BLaER1 (cell line): ENCODE measurements at regions not wholly inside any gene's neighbourhood (a gene's known extent, or its start where the extent isn't known, plus 50 kb on each side); places are given as distances from the start of the nearest gene placed in this dataset.
A peak's percentile ranks its signal among the peaks of the same experiment; 100 is the strongest.
"Not testable (repeated sequence)": the region's sequence is repeated elsewhere in the genome, so short reads cannot be mapped to it uniquely, and the experiment has no call there.

Experiments used
- H3K27ac ChIP-seq: shearing (Covaris generic); formaldehyde crosslinking; 2 replicates; pipeline ENCODE4 v1.8.1; 2022
- H3K27me3 ChIP-seq: shearing (Covaris generic); formaldehyde crosslinking; 2 replicates; pipeline ENCODE4 v1.8.1; 2022
- H3K36me3 ChIP-seq: shearing (Covaris generic); formaldehyde crosslinking; 2 replicates; pipeline ENCODE4 v1.8.1; 2022
- H3K4me1 ChIP-seq: shearing (Covaris generic); formaldehyde crosslinking; 2 replicates; pipeline ENCODE4 v1.8.1; 2022
- H3K4me2 ChIP-seq: shearing (Covaris generic); formaldehyde crosslinking; 2 replicates; pipeline ENCODE4 v1.8.1; 2022
- H3K4me3 ChIP-seq: shearing (Covaris generic); formaldehyde crosslinking; 2 replicates; pipeline ENCODE4 v1.8.1; 2022
- H3K9ac ChIP-seq: shearing (Covaris generic); formaldehyde crosslinking; 2 replicates; pipeline ENCODE4 v1.8.1; 2022
- H3K9me3 ChIP-seq: shearing (Covaris generic); formaldehyde crosslinking; 2 replicates; pipeline ENCODE4 v1.8.1; 2022
- H4K20me1 ChIP-seq: shearing (Covaris generic); formaldehyde crosslinking; 2 replicates; pipeline ENCODE4 v1.8.1; 2022
- Cebpa-rat ChIP-seq: shearing (Covaris generic); IDR thresholded peaks from 2 replicates; pipeline ENCODE4 v1.8.1; 2022

- Histone ChIP-seq H3K9ac (no peak overlapping the region), H3K4me1 (peaks cover 29% of the 10 kb centered on the region), H3K27ac (no peak overlapping the region), H3K4me3 (no peak overlapping the region), H3K4me2 (0 out of 2 replicates have a peak overlapping the region, but pooled peaks have one; percentile 49), H3K27me3 (no peaks in the 10 kb centered on the region), H4K20me1 (no peaks in the 10 kb centered on the region), H3K36me3 (no peaks in the 10 kb centered on the region), H3K9me3 (no peaks in the 10 kb centered on the region)
- no peak for TF ChIP-seq Cebpa-rat
These were observed 1688.0 kb upstream of the AGA start for GRCh38 chr4:179130122-179130714.

DNA sequence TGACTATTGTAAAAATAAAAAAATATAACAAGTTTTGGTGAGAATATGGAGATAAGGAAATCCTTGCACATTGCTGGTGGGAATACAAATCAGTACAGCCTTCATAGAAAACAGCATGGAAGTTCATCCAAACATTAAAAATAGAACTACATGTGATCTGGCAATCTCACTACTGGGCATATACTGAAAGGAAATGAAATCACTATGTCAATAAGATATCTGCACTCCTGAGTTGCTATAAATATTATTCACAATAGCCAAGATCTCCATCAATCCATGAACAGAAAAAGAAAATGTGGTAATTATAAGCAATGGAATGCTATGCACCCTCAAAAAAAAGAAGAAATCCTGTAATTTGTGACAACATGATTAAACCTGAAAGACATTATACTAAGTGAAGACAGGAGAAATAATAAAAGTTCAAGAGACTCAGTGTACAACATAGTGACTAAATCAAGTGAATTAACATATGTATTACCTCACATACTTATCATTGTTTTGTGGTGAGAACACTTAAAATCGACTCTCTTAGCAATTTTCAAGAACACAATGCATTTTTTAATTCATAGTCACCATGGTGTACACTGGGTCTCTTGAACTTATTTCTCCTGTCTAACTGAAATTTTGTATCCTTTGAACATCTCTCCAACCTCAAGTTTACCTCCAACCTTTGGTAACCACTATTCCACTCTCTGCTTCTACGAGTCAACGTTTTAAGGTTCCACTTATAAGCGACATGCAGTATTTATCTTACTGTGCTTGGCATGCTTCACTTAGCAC is 1703.7 kb upstream of the AGA start:
- no peaks in the 10 kb centered on the region for H4K20me1 ChIP-seq
- H3K27ac ChIP-seq: no peak overlapping the region
- no peaks in the 10 kb centered on the region for H3K36me3 ChIP-seq
- H3K27me3 ChIP-seq: no peaks in the 10 kb centered on the region
- H3K4me2 ChIP-seq: no peak overlapping the region
- H3K9ac ChIP-seq: no peak overlapping the region
- no peaks in the 10 kb centered on the region for H3K9me3 ChIP-seq
- no peaks in the 10 kb centered on the region for H3K4me1 ChIP-seq
- TF ChIP-seq Cebpa-rat: no peak
- H3K4me3 ChIP-seq: no peak overlapping the region

GRCh38 chr4:179151770-179152169 is 1709.5 kb upstream of the AGA start:
- no peak overlapping the region for H3K27ac ChIP-seq
- no peaks in the 10 kb centered on the region for H3K4me1 ChIP-seq
- H4K20me1 ChIP-seq: no peaks in the 10 kb centered on the region
- H3K36me3 ChIP-seq: no peaks in the 10 kb centered on the region
- H3K4me2 ChIP-seq: no peak overlapping the region
- H3K9me3 ChIP-seq: no peaks in the 10 kb centered on the region
- H3K4me3 ChIP-seq: no peak overlapping the region
- H3K9ac ChIP-seq: no peak overlapping the region
- no peaks in the 10 kb centered on the region for H3K27me3 ChIP-seq
- TF ChIP-seq Cebpa-rat: no peak

- Histone ChIP-seq H3K27me3 (no peaks in the 10 kb centered on the region), H4K20me1 (no peaks in the 10 kb centered on the region), H3K4me1 (peaks cover 25% of the 10 kb centered on the region), H3K9ac (no peak overlapping the region), H3K4me2 (no peak overlapping the region), H3K36me3 (no peaks in the 10 kb centered on the region), H3K4me3 (no peak overlapping the region), H3K27ac (no peak overlapping the region), H3K9me3 (no peaks in the 10 kb centered on the region)
- no peak for TF ChIP-seq Cebpa-rat
These were observed 1720.9 kb upstream of the AGA start for GRCh38 chr4:179163147-179163546.

- no peak overlapping the region for H3K9ac ChIP-seq
These were observed 1722.2 kb upstream of the AGA start for GRCh38 chr4:179164267-179164999.

GRCh38 chr4:179165000-179165738 is 1722.9 kb upstream of the AGA start:
- peaks cover 25% of the 10 kb centered on the region for H3K4me1 ChIP-seq
- no peaks in the 10 kb centered on the region for H3K36me3 ChIP-seq
- no peaks in the 10 kb centered on the region for H3K9me3 ChIP-seq
- no peak for TF ChIP-seq Cebpa-rat
- 0 out of 2 replicates have a peak overlapping the region, but pooled peaks have one; percentile 39 for H3K27ac ChIP-seq
- no peak overlapping the region for H3K4me3 ChIP-seq
- H4K20me1 ChIP-seq: no peaks in the 10 kb centered on the region
- H3K9ac ChIP-seq: no peak overlapping the region
- H3K27me3 ChIP-seq: no peaks in the 10 kb centered on the region
- peak overlapping the region; percentile 66 for H3K4me2 ChIP-seq

More at GRCh38 chr4:179164267-179164999, 1722.2 kb upstream of the AGA start:
- H3K9me3 ChIP-seq: no peaks in the 10 kb centered on the region
- H3K27ac ChIP-seq: peak overlapping the region; percentile 35; the same call in 1 of the 2 replicates
- H3K4me2 ChIP-seq: peak overlapping the region; percentile 66
- no peak overlapping the region for H3K4me3 ChIP-seq
- no peaks in the 10 kb centered on the region for H3K36me3 ChIP-seq
- H3K27me3 ChIP-seq: no peaks in the 10 kb centered on the region
- peaks cover 25% of the 10 kb centered on the region for H3K4me1 ChIP-seq
- TF ChIP-seq Cebpa-rat: no peak
- no peaks in the 10 kb centered on the region for H4K20me1 ChIP-seq

DNA sequence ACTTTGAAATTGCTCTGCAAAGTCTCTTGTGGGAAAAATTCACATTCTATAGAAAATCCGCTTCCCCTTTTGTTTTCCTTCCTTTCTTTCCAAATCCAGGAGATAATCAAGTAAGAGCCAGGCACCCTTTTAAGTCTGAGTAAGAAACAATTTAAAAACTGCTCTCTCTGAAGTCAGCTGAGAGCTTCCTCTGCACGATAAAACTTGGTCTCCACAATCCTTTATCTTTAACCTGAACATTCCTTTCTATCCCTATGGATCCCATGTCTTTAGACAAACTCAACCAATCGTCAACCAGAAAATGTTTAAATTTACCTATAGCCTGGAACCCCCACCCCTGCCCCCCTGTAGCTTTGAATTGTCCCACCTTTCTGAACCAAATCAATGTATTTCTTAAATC is 1723.6 kb upstream of the AGA start:
- no peak for TF ChIP-seq Cebpa-rat
- no peaks in the 10 kb centered on the region for H4K20me1 ChIP-seq
- H3K4me1 ChIP-seq: peaks cover 25% of the 10 kb centered on the region
- peak overlapping the region; percentile 66 for H3K4me2 ChIP-seq
- H3K4me3 ChIP-seq: no peak overlapping the region
- H3K36me3 ChIP-seq: no peaks in the 10 kb centered on the region
- no peak overlapping the region for H3K9ac ChIP-seq
- H3K9me3 ChIP-seq: peaks cover 6% of the 10 kb centered on the region; the same call in 1 of the 2 replicates
- H3K27me3 ChIP-seq: no peaks in the 10 kb centered on the region
- H3K27ac ChIP-seq: 0 out of 2 replicates have a peak overlapping the region, but pooled peaks have one; percentile 39

- not testable (repeated sequence) for H3K9me3 ChIP-seq, H4K20me1 ChIP-seq, H3K36me3 ChIP-seq, H3K9ac ChIP-seq, H3K4me2 ChIP-seq, H3K4me1 ChIP-seq, H3K4me3 ChIP-seq, H3K27ac ChIP-seq, H3K27me3 ChIP-seq
These were observed 1728.1 kb upstream of the AGA start for GRCh38 chr4:179170308-179170707.

- Histone ChIP-seq H3K27ac (no peak overlapping the region), H3K9ac (no peak overlapping the region), H3K4me3 (no peak overlapping the region), H3K27me3 (no peaks in the 10 kb centered on the region), H4K20me1 (no peaks in the 10 kb centered on the region), H3K36me3 (no peaks in the 10 kb centered on the region), H3K9me3 (peaks cover 4% of the 10 kb centered on the region; the same call in 1 of the 2 replicates), H3K4me1 (no peaks in the 10 kb centered on the region), H3K4me2 (no peak overlapping the region)
- no peak for TF ChIP-seq Cebpa-rat
These were observed 1740.5 kb upstream of the AGA start for GRCh38 chr4:179182741-179183140.
